AG04449 (cell line): ENCODE measurements at regions not wholly inside any gene's neighbourhood (a gene's known extent, or its start where the extent isn't known, plus 50 kb on each side); places are given as distances from the start of the nearest gene placed in this dataset.

Experiments
- CTCF ChIA-PET: fragments of 350-600 bp; formaldehyde crosslinking; extraction: SDS; loops from one replicate; lab custom pipeline; 2021; ENCODE audit warnings: antibody characterized with exemption; lab: Yijun Ruan, JAX
- POLR2A ChIA-PET: fragments of 400-600, 350-600 bp; formaldehyde crosslinking; extraction: SDS; loops from one replicate; lab custom pipeline; 2020; ENCODE audit warnings: antibody characterized with exemption, inconsistent platforms; lab: Yijun Ruan, JAX
- DNase-seq: peaks from one replicate; pipeline ENCODE4 v3.0.0-alpha.2; 2010; ENCODE audit warnings: low read depth, low spot score
- H3K4me3 ChIP-seq: 2 replicates; pipeline ENCODE4 v1.5.1; 2011; ENCODE audit warnings: low read depth, mild to moderate bottlenecking, control low read depth, low read length
- TF ChIP-seq, protein P1 (sequence below): IDR thresholded peaks from one replicate; pipeline ENCODE4 v1.5.1; 2011; ENCODE audit warnings: mild to moderate bottlenecking, moderate library complexity, low read length, control low read depth, inconsistent platforms; ENCODE audit not compliant: insufficient read depth; ENCODE audit errors: missing control alignments

DNA sequence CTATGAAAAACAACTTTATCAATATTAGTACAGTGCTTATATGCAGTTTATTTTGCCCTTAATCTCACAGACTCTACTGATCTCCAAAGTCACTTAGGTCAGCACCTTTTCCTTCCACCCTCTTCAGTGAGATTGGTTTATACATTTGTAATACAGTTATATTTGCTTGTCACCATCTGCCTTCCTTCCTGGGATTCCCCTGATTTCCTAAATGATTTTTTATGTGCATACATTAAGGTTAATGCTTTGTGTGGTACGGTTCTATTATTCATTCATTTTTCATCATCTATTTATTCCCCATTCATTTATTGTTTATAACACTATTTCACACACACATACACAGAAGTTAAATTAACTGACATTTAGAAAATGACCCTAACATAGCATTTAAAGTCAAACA is 419.8 kb upstream of the CDH11 start:
- no peak for DNase-seq
- TF ChIP-seq, protein P1, sequence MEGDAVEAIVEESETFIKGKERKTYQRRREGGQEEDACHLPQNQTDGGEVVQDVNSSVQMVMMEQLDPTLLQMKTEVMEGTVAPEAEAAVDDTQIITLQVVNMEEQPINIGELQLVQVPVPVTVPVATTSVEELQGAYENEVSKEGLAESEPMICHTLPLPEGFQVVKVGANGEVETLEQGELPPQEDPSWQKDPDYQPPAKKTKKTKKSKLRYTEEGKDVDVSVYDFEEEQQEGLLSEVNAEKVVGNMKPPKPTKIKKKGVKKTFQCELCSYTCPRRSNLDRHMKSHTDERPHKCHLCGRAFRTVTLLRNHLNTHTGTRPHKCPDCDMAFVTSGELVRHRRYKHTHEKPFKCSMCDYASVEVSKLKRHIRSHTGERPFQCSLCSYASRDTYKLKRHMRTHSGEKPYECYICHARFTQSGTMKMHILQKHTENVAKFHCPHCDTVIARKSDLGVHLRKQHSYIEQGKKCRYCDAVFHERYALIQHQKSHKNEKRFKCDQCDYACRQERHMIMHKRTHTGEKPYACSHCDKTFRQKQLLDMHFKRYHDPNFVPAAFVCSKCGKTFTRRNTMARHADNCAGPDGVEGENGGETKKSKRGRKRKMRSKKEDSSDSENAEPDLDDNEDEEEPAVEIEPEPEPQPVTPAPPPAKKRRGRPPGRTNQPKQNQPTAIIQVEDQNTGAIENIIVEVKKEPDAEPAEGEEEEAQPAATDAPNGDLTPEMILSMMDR: no peak
- CTCF ChIA-PET: interaction anchor here (1.2 kb wide), 1 partner anchor 9 kb away, joined by 4 read pairs; no protein-coding TSS in a partner anchor
- POLR2A ChIA-PET: no interaction called here
- no peak overlapping the region for H3K4me3 ChIP-seq

DNA sequence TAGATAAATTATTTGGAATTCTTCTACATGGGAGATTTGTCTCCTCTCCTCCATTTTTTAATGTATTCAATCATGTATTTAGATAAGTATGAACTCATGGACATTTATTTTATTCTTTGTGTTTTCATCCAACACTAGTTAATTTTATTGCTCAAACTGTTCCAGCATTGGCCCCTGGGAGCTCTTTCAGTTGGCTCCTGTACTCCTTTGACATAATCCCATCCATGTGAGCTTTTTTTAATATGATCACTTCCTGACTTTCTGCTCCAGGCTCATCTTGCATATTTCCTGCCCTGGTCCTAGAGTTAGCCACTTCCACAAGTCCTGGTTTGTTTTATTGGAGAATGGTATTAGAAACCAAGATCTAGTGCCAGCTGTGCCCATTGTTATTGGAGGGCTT is 419.0 kb upstream of the CDH11 start:
- DNase-seq: no peak
- ChIA-PET POLR2A (no interaction called here), CTCF (interaction anchor here (1.2 kb wide), 1 partner anchor 8 kb away, joined by 4 read pairs; no protein-coding TSS in a partner anchor)
- H3K4me3 ChIP-seq: no peak overlapping the region
- TF ChIP-seq, protein P1: no peak

DNA sequence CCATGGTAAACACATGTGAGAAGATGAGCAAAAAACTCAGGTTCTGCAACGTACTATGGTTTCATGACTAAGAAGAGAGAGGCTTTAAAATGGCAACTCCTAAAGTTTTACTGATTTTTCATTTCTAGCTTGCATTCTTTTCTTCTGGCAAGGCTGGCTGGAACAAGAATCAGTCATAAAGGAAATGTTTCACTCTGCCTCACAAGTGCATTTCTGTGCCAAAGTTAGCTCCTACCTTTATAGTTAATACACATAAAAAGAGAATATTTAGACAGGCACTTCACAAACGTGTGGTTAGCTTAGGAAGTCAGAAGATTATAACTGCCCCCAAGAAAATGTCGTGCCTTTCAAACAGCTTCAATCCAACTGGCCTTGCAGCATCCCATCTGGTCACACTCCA is 417.1 kb upstream of the CDH11 start:
- ChIA-PET POLR2A (interaction anchor here (0.6 to 0.9 kb wide), 3 partner anchors 9 to 1140 kb away, joined by 3 to 4 read pairs (median 3); no protein-coding TSS in a partner anchor), CTCF (interaction anchor here (1.0 kb wide), 2 partner anchors 13 to 200 kb away, joined by 3 to 5 read pairs; no protein-coding TSS in a partner anchor)
- no peak overlapping the region for H3K4me3 ChIP-seq
- TF ChIP-seq, protein P1: no peak
- no peak for DNase-seq

DNA sequence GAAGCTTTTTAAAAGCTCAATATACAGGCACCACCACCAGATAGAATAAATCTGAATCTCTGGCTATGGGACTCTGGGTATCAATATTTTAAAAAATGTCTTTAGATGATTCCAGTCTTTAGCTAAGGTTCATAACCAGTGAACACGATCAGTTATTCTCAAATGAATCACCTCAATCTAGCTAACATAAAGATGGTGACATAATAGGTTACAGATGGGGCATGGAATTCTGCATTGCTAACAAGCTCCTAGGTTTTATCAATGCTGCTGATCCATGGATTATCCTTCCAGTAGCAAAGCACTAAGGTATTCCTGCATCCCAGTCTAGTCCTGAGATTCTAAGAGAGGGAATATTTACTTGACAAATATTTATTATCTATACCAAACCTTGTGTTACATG is 415.5 kb upstream of the CDH11 start:
- ChIA-PET POLR2A (interaction anchor here (0.8 kb wide), 1 partner anchor 10 kb away, joined by 4 read pairs; no protein-coding TSS in a partner anchor), CTCF (no interaction called here)
- no peak for DNase-seq
- no peak overlapping the region for H3K4me3 ChIP-seq
- TF ChIP-seq, protein P1: no peak

DNA sequence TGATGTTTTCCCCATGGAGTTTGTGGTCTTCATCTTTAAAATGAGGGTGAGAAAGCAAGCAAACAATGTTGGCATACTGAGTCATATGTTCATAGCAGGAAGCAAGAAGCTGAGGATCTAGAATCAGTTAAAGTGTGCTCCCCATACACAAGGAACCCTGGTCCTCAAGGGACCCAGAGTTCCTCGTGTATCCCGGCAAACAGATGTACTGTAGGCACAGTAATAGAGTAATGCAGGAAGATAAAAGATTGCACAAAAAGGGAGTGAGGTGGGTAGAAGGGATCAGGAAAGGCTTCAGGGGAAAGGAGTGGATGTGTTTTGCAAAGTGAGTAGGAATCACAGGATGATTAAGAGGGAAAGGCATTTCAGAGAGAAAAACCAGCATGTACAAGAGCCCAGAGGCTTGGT is 412.3 kb upstream of the CDH11 start:
- ChIA-PET POLR2A (interaction anchor here (0.5 to 0.7 kb wide), 3 partner anchors 159 to 333 kb away, joined by 3 read pairs; no protein-coding TSS in a partner anchor), CTCF (interaction anchor here (1.5 kb wide), 1 partner anchor 12 kb away, joined by 4 read pairs; no protein-coding TSS in a partner anchor)
- DNase-seq: no peak
- TF ChIP-seq, protein P1: no peak
- H3K4me3 ChIP-seq: no peak overlapping the region

DNA sequence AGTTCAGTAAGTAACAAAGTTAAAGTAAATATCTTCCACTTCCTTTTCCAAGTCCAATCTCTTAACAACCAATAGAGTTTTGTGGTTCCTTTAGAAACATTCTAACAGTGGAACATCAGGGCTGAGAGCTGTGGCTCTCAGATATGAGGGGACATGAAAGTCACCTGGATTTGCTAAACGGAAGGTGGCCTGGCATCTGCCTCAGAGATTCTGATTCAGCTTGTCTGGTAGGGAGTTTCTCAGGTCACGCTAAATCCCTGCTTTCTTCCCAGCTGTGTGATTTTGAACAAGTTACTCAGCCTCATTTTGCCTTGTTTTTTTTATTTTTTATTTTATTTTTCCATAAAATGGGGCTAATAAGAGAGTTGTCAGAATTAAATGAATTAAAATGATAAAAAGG is 411.0 kb upstream of the CDH11 start:
- H3K4me3 ChIP-seq: no peak overlapping the region
- POLR2A ChIA-PET: interaction anchor here (1.2 kb wide), 1 partner anchor 410 kb away, joined by 3 read pairs; no protein-coding TSS in a partner anchor
- TF ChIP-seq, protein P1: no peak
- DNase-seq: no peak
- CTCF ChIA-PET: interaction anchor here (1.1 to 2.1 kb wide), 3 partner anchors 9 to 198 kb away, joined by 3 to 4 read pairs (median 4); no protein-coding TSS in a partner anchor
